ENCODE measurements at regions not wholly inside any gene's neighbourhood (a gene's known extent, or its start where the extent isn't known, plus 50 kb on each side); places are given as distances from the start of the nearest gene placed in this dataset.

- TF ChIP-seq CEBPB (IDR thresholded peaks at IDR 0.05; ENCODE audit: low read depth, low read length) (no peak), CTCF (conservative IDR thresholded peaks at IDR 0.05; ENCODE audit: low read depth, low read length) (no peak), RAD21 (IDR thresholded peaks at IDR 0.05; ENCODE audit: low read length) (no peak), ELK1 (IDR thresholded peaks at IDR 0.05; ENCODE audit: borderline replicate concordance, low read depth, low read length) (no peak), FOS (IDR thresholded peaks at IDR 0.05; ENCODE audit: low read depth, low read length) (no peak), MXI1 (IDR thresholded peaks at IDR 0.05; ENCODE audit: borderline replicate concordance, low read depth, low read length) (no peak), POLR2A (IDR thresholded peaks at IDR 0.05; ENCODE audit: low read depth, low read length) (no peak), RFX5 (IDR thresholded peaks at IDR 0.05; ENCODE audit: low read depth, low read length) (no peak), SMC3 (IDR thresholded peaks at IDR 0.05; ENCODE audit: low read depth, low read length) (no peak)
These were observed 1186.6 kb downstream of the MRPL39 start for GRCh38 chr21:24420689-24421088.

All from IMR-90 (cell line).